SK-N-SH (cell line): ENCODE measurements at regions not wholly inside any gene's neighbourhood (a gene's known extent, or its start where the extent isn't known, plus 50 kb on each side); places are given as distances from the start of the nearest gene placed in this dataset.

Source experiments
- CTCF ChIA-PET: fragments of 300-600, 350-600 bp; formaldehyde crosslinking; extraction: SDS; loops from one replicate; lab custom pipeline; 2021; lab: Yijun Ruan, JAX
- POLR2A ChIA-PET: fragments of 350-600 bp; sonication (Branson Sonifier 250); formaldehyde crosslinking; extraction: SDS; loops from one replicate; lab custom pipeline; 2020; ENCODE audit warnings: antibody characterized with exemption, inconsistent platforms; lab: Yijun Ruan, JAX
- DNase-seq: peaks from one replicate; pipeline ENCODE4 v3.0.0; 2012
- H2AFZ ChIP-seq: fragments of 200-600 bp; sonication (generic); 2 replicates; pipeline ENCODE4 v1.8.1; 2016; ENCODE audit warnings: antibody characterized with exemption, mild to moderate bottlenecking, low read depth
- H3F3A ChIP-seq: fragments of 200-600 bp; sonication (generic); replicated peaks from 2 replicates; pipeline ENCODE3; 2016; ENCODE audit warnings: antibody characterized with exemption, mild to moderate bottlenecking; ENCODE audit not compliant: insufficient read depth
- H3K27ac ChIP-seq, 2 experiments: fragments of 200-500 bp in 1 of 2; fragments of 200-600 bp in 1 of 2; sonication (Bioruptor generic) in 1 of 2; sonication (generic), shearing (Covaris generic) in 1 of 2; 2 replicates each; pipeline versions ENCODE4 v1.5.1 to v1.6.1; 2014 to 2016; ENCODE audit warnings: low read depth in 2 of 2, inconsistent platforms in 1 of 2, low read length in 1 of 2, mild to moderate bottlenecking in 1 of 2, mixed read lengths in 1 of 2
- H3K27me3 ChIP-seq: fragments of 200-600 bp; sonication (generic), shearing (Covaris generic); 2 replicates; pipeline ENCODE4 v1.6.1; 2016; ENCODE audit warnings: mixed run types; ENCODE audit not compliant: insufficient read depth
- H3K36me3 ChIP-seq, 2 experiments: fragments of 200-500 bp in 1 of 2; fragments of 200-600 bp in 1 of 2; sonication (Bioruptor generic) in 1 of 2; sonication (generic) in 1 of 2; replicated peaks in 1 of 2; 2 replicates each; pipeline versions ENCODE3 to v1.5.1; 2014 to 2016; ENCODE audit warnings: low read length in 1 of 2, mild to moderate bottlenecking in 1 of 2; ENCODE audit not compliant: insufficient read depth in 2 of 2, control insufficient read depth in 1 of 2
- H3K4me1 ChIP-seq, 2 experiments: fragments of 200-500 bp in 1 of 2; fragments of 200-600 bp in 1 of 2; sonication (Bioruptor generic) in 1 of 2; sonication (generic), shearing (Covaris generic) in 1 of 2; 2 replicates each; pipeline versions ENCODE4 v1.5.1 to v1.6.1; 2014 to 2016; ENCODE audit warnings: low read depth in 1 of 2, low read length in 1 of 2, mixed run types in 1 of 2; ENCODE audit not compliant: insufficient read depth in 2 of 2, control insufficient read depth in 1 of 2
- H3K4me2 ChIP-seq: fragments of 200-600 bp; sonication (generic), shearing (Covaris generic); 2 replicates; pipeline ENCODE4 v1.6.1; 2017; ENCODE audit warnings: mixed run types
- H3K4me3 ChIP-seq, 2 experiments: fragments of 200-500 bp in 1 of 2; fragments of 200-600 bp in 1 of 2; sonication (Bioruptor generic) in 1 of 2; sonication (generic), shearing (Covaris generic) in 1 of 2; 2 replicates each; pipeline versions ENCODE4 v1.5.1 to v1.8.1; 2014 to 2016; ENCODE audit warnings: low read depth in 2 of 2, inconsistent platforms in 1 of 2, low read length in 1 of 2, mild to moderate bottlenecking in 1 of 2, mixed read lengths in 1 of 2, moderate library complexity in 1 of 2
- H3K79me2 ChIP-seq: fragments of 200-600 bp; sonication (generic); 2 replicates; pipeline ENCODE4 v1.8.1; 2017; ENCODE audit warnings: mild to moderate bottlenecking; ENCODE audit not compliant: insufficient read depth
- H3K9ac ChIP-seq: fragments of 200-600 bp; sonication (generic); 2 replicates; pipeline ENCODE4 v1.6.1; 2017; ENCODE audit warnings: mixed run types
- H3K9me2 ChIP-seq: fragments of 200-600 bp; sonication (generic); 2 replicates; pipeline ENCODE4 v1.6.1; 2017; ENCODE audit warnings: mixed run types
- H3K9me3 ChIP-seq: fragments of 200-600 bp; sonication (generic); 2 replicates; pipeline ENCODE4 v1.6.1; 2017; ENCODE audit warnings: mixed run types, mild to moderate bottlenecking, moderate library complexity
- H4K20me1 ChIP-seq: fragments of 200-600 bp; sonication (generic); 2 replicates; pipeline ENCODE4 v1.6.1; 2017; ENCODE audit warnings: mild to moderate bottlenecking, mixed run types; ENCODE audit not compliant: insufficient read depth
- FOSL2 ChIP-seq: IDR thresholded peaks from 2 replicates; pipeline ENCODE4 v1.4.0; 2012; ENCODE audit warnings: low read depth, mild to moderate bottlenecking, moderate library complexity, borderline replicate concordance
- FOXJ3 ChIP-seq: sonication (generic); formaldehyde crosslinking; IDR thresholded peaks from 2 replicates; pipeline ENCODE4 v1.5.1; 2020; ENCODE audit warnings: mild to moderate bottlenecking, missing genetic modification reagents
- NRF1 ChIP-seq: IDR thresholded peaks from 2 replicates; pipeline ENCODE4 v1.6.1; 2012; ENCODE audit warnings: low read depth, mild to moderate bottlenecking, low read length
- PBX3 ChIP-seq: IDR thresholded peaks from 2 replicates; pipeline ENCODE4; 2012
- RCOR1 ChIP-seq: fragments of 150-350 bp; IDR thresholded peaks from 2 replicates; pipeline ENCODE4 v1.6.1; 2017; ENCODE audit warnings: antibody characterized with exemption, low read length
- TEAD4 ChIP-seq: IDR thresholded peaks from 2 replicates; pipeline ENCODE4 v1.4.0; 2012; ENCODE audit warnings: mild to moderate bottlenecking, borderline replicate concordance; ENCODE audit not compliant: insufficient read depth
- ZBTB33 ChIP-seq: IDR thresholded peaks from 2 replicates; pipeline ENCODE4 v1.4.0; 2012; ENCODE audit warnings: low read depth, borderline replicate concordance
- WGBS: methylation state at CpG from one replicate; pipeline ENCODE4 v1.1.6; 2017; ENCODE audit warnings: low lambda C conversion rate; 5-methylcytosine and 5-hydroxymethylcytosine counted together
- TF ChIP-seq, protein P1 (sequence below): IDR thresholded peaks from 2 replicates; pipeline ENCODE4 v1.6.1; 2012; ENCODE audit warnings: mild to moderate bottlenecking, low read depth, low read length, moderate library complexity
- TF ChIP-seq, protein P2 (sequence below): fragments of 150-350 bp; IDR thresholded peaks from 2 replicates; pipeline ENCODE4 v1.6.1; 2017; ENCODE audit warnings: antibody characterized with exemption, low read length, low read depth, borderline replicate concordance

DNA sequence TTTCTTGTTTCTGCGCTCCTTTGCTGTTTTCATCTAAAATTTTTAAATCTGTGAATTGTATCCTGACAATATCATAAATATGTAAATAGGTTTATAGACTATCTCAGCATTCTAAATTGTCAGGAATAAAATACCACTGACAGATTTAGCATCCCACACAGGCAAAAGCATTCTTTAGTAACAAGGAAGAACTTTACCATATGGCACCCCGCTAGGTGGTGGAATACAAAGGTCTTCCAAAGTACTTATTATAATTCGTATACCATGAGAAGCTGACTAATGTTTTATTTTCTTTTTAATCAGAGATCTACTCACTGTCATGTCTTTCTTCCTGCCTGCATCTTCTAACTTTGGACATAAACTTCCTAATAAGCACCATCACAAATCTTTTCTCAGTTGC lies 328.8 kb upstream of the NOVA1 start:
- Histone ChIP-seq H3F3A (no peaks in the 10 kb centered on the region), H4K20me1 (no peaks in the 10 kb centered on the region), H3K4me3 (no peak overlapping the region), H3K4me1 (0 out of 4 replicates have a peak, but pooled peaks cover 0 to 5% of the 10 kb centered on the region in 2 experiments), H3K4me2 (no peak overlapping the region), H3K27me3 (no peaks in the 10 kb centered on the region), H3K9me3 (no peaks in the 10 kb centered on the region), H2AFZ (no peak overlapping the region), H3K79me2 (no peaks in the 10 kb centered on the region), H3K9ac (no peak overlapping the region), H3K27ac (no peak overlapping the region), H3K36me3 (no peaks in the 10 kb centered on the region), H3K9me2 (no peaks in the 10 kb centered on the region)
- CTCF ChIA-PET, result no interaction called here
- DNase-seq, result no peak
- TF ChIP-seq FOXJ3 (CRISPR knock-in tag) (no peak), TEAD4 (no peak), PBX3 (no peak), FOSL2 (no peak), RCOR1 (no peak), ZBTB33 (no peak), NRF1 (no peak)
- TF ChIP-seq, protein P1, sequence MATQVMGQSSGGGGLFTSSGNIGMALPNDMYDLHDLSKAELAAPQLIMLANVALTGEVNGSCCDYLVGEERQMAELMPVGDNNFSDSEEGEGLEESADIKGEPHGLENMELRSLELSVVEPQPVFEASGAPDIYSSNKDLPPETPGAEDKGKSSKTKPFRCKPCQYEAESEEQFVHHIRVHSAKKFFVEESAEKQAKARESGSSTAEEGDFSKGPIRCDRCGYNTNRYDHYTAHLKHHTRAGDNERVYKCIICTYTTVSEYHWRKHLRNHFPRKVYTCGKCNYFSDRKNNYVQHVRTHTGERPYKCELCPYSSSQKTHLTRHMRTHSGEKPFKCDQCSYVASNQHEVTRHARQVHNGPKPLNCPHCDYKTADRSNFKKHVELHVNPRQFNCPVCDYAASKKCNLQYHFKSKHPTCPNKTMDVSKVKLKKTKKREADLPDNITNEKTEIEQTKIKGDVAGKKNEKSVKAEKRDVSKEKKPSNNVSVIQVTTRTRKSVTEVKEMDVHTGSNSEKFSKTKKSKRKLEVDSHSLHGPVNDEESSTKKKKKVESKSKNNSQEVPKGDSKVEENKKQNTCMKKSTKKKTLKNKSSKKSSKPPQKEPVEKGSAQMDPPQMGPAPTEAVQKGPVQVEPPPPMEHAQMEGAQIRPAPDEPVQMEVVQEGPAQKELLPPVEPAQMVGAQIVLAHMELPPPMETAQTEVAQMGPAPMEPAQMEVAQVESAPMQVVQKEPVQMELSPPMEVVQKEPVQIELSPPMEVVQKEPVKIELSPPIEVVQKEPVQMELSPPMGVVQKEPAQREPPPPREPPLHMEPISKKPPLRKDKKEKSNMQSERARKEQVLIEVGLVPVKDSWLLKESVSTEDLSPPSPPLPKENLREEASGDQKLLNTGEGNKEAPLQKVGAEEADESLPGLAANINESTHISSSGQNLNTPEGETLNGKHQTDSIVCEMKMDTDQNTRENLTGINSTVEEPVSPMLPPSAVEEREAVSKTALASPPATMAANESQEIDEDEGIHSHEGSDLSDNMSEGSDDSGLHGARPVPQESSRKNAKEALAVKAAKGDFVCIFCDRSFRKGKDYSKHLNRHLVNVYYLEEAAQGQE, result no peak
- TF ChIP-seq, protein P2, sequence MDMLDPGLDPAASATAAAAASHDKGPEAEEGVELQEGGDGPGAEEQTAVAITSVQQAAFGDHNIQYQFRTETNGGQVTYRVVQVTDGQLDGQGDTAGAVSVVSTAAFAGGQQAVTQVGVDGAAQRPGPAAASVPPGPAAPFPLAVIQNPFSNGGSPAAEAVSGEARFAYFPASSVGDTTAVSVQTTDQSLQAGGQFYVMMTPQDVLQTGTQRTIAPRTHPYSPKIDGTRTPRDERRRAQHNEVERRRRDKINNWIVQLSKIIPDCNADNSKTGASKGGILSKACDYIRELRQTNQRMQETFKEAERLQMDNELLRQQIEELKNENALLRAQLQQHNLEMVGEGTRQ, result no peak
- 15% methylated on average over 3 of the region's 3 CpGs for WGBS
- POLR2A ChIA-PET, result no interaction called here
